H1 (cell line): ENCODE measurements at regions not wholly inside any gene's neighbourhood (a gene's known extent, or its start where the extent isn't known, plus 50 kb on each side); places are given as distances from the start of the nearest gene placed in this dataset.

Source experiments
- ATF3 ChIP-seq: IDR thresholded peaks from 2 replicates; pipeline ENCODE4 v1.6.1; 2011; ENCODE audit warnings: low read depth, mild to moderate bottlenecking, low read length; ENCODE audit not compliant: insufficient read depth
- CEBPB ChIP-seq: IDR thresholded peaks from 2 replicates; pipeline ENCODE4 v1.6.1; 2012; ENCODE audit warnings: low read depth, low read length
- FOSL1 ChIP-seq: IDR thresholded peaks from 2 replicates; pipeline ENCODE4 v1.6.1; 2011; ENCODE audit warnings: mild to moderate bottlenecking, low read depth, low read length, moderate library complexity; ENCODE audit not compliant: insufficient read depth
- HDAC2 ChIP-seq, 2 experiments: fragments of 300-600 bp in 1 of 2; sonication (generic) in 1 of 2; IDR thresholded peaks; 2 replicates each; pipeline ENCODE4 v1.6.1; 2011 to 2012; ENCODE audit warnings: low read depth in 2 of 2, low read length in 2 of 2, mild to moderate bottlenecking in 2 of 2, moderate library complexity in 2 of 2, borderline replicate concordance in 1 of 2, inconsistent platforms in 1 of 2
- KDM1A ChIP-seq: fragments of 200-600, 300-600 bp; sonication (generic); IDR thresholded peaks from 2 replicates; pipeline ENCODE4 v1.7.1; 2016; ENCODE audit warnings: mild to moderate bottlenecking, low read length, borderline replicate concordance
- PHF8 ChIP-seq: fragments of 200-600 bp; sonication (generic); conservative IDR thresholded peaks from 2 replicates; pipeline ENCODE4 v1.7.1; 2012; ENCODE audit warnings: low read depth, mild to moderate bottlenecking, inconsistent platforms, low read length, moderate library complexity

- TF ChIP-seq HDAC2 (IDR thresholded peaks at IDR 0.05; ENCODE audit: borderline replicate concordance in 1 of 2, low read depth in 2 of 2, low read length in 2 of 2) (no peak), FOSL1 (no peak), PHF8 (no peak), ATF3 (no peak), KDM1A (no peak), CEBPB (no peak)
Observed at GRCh38 chr2:38159597-38159996, 83.6 kb upstream of the CYP1B1 start (continued).
